HG03520 (cell line): ENCODE measurements at regions not wholly inside any gene's neighbourhood (a gene's known extent, or its start where the extent isn't known, plus 50 kb on each side); places are given as distances from the start of the nearest gene placed in this dataset.
"Not testable (repeated sequence)": the region's sequence is repeated elsewhere in the genome, so short reads cannot be mapped to it uniquely, and the experiment has no call there.

Experiments
- ATAC-seq: cut with Tn5 transposase; IDR thresholded peaks from one replicate; pipeline ENCODE4 v1.9.1; 2021; ENCODE audit warnings: mild to moderate bottlenecking, moderate library complexity; ENCODE audit not compliant: unreplicated experiment

DNA sequence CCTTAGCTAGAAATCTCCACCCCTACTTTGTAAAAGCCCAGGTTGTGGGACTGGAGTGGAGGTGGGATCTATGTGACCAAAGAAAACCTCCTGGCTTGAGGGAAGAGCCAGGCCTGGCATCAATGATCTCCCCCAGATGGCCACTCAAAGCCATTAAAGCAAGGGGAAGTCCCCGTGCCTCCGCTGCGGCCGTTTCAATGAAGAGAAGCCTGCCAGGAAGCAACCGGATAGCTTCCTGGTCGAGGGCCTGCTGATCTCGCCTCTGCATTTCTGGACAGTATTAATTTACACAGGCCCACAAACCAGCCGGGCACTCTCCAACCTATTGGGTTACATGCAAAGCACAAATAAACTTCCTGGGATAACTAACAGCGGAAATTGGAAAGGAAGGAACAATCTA, 160.5 kb upstream of the MSX2 start:
- no peak for ATAC-seq

GRCh38 chr5:174567506-174568141, 156.8 kb upstream of the MSX2 start:
- no peak for ATAC-seq

- ATAC-seq = no peak
Measured at GRCh38 chr5:174570662-174571061, 153.7 kb upstream of the MSX2 start.

GRCh38 chr5:174571662-174572397, 152.6 kb upstream of the MSX2 start:
- ATAC-seq = no peak

GRCh38 chr5:174572591-174572990, 151.8 kb upstream of the MSX2 start:
- ATAC-seq = no peak

DNA sequence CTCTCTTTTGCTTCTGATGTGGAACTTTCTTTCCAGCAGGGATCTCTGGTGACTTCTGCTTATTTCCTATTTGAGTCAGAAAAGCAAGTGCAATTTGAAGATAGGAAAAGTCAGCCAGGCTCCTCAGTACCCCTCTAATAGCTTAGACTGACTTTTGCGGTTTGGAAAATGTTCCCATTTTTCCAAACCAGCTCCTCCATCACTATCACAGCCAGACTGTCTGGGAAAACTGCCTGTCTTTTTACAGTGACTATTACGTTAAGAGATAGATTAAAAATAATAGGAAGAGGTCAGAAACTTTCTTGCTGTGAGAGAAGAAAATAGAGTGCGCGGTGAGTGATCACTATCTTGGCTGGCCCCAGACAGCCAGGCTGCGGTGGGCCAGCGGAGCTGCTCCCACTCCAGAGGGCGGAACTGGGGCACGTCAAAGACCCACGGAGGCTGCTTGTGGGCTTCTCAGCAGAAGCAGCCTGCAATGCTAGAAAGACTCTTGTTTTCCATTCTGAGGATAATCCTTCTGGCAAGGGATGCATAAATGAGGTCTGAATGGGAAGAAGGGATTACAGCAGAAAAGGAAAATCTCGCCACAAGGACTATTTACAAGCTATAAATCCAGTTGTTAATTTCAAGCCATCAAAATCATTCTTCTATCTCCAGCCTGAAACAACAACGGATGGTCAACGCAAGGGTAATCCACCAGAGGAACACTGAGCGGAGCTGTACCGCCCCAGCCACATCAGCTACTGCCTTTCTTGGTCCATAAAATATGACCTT, 151.0 kb upstream of the MSX2 start:
- ATAC-seq = no peak

DNA sequence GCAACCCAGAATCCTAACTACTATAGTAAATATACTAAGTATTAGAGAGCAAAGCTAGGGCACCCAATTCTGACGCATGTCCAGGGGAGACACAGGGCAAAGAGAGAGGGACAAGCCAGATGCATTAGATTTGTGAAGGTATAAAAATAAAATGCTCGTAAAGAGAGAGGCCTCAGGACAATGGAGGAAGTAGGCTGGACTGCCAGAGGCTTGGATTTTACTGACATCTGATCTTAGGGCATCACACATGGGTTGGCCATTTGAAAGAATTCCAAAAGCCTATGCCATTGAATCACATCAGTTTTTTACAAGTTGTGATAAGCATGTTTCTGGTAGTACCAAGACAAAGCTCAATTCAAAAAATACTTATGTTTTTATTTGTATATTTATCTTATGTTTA, 149.3 kb upstream of the MSX2 start:
- ATAC-seq = no peak

GRCh38 chr5:174576042-174576441, 148.3 kb upstream of the MSX2 start:
- no peak for ATAC-seq

DNA sequence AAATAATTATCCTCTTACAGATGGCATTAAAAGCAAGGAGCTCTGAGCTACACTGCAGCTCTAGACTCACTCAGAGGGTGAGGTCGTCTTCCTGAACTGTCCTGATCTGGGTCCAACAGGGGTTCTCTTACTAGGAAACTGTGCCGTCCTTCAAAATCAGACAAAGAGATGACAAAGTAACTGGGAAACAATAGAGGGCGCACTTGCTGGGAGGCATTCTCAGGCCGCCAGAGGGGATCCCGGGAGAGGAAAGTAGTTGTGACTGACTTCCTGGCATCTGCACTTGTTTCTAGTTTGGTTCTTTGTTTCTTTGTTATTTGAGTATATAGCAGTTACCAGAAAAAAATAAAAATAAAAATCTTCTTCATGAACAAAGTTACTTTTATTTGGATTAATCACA, 142.9 kb upstream of the MSX2 start:
- ATAC-seq = no peak

GRCh38 chr5:174581894-174582293, 142.5 kb upstream of the MSX2 start:
- no peak for ATAC-seq

DNA sequence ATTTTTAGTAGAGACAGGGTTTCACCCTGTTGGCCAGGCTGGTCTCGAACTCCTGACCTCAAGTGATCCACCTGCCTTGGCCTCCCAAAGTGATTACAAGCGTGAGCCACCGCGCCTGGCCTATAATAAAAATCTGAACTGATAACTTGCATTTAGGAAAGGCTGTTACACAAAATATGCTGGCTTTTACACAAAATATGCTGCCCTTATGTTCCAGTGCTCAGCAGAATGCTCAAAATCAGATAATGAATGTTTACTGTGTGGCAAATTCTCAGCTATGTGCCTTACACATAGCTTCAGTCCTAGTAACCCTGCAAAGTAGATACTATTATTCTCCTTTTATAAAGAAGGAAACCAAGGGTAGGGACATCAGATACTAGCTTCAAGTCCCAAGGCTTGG, 141.3 kb upstream of the MSX2 start:
- ATAC-seq = no peak

GRCh38 chr5:174585472-174585871, 138.9 kb upstream of the MSX2 start:
- ATAC-seq = no peak

GRCh38 chr5:174586163-174586562, 138.2 kb upstream of the MSX2 start:
- not testable (repeated sequence) for ATAC-seq

GRCh38 chr5:174589011-174589410, 135.4 kb upstream of the MSX2 start:
- no peak for ATAC-seq

- no peak for ATAC-seq
Measured at GRCh38 chr5:174589599-174589998, 134.8 kb upstream of the MSX2 start.

GRCh38 chr5:174590820-174591219, 133.6 kb upstream of the MSX2 start:
- ATAC-seq = no peak

- ATAC-seq = no peak
Measured at GRCh38 chr5:174596429-174596828, 128.0 kb upstream of the MSX2 start.

GRCh38 chr5:174599992-174600391, 124.4 kb upstream of the MSX2 start:
- no peak for ATAC-seq

DNA sequence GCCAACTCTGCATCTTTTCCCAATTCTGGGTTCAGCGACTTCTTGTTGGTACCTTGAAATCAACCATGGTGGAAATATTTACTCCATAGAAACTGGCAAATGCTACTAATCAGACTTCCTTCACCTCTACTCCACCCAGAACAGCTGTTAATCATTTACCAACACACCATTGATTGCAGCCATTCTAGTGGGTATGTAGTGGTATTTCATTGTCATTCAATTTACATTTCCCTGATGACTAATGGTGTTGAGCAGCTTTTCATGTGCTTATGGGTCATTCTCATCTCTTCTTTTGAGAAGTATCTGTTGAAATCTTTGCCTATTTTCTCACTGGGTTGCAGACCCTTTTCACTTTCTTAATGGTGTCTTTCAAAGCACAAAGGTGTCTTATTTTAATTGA, 122.4 kb upstream of the MSX2 start:
- ATAC-seq = no peak

DNA sequence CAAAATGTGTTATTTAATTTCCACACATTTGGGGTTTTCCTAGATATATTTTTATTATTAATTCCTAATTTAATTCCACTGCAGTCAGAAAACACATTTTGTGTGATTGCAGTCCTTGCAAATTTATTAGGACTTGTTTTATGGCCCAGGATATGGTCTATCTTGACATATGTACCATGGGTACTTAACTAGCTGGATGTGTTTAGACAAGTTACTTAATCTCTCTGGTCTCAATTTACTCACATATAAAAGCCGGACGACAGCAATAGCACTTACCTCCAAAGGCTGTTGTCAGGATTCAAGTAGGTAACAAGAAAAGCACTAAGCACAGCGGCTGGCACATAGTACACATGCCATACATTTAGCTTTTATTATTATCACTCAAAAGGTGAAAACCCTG, 118.2 kb upstream of the MSX2 start:
- no peak for ATAC-seq

GRCh38 chr5:174606646-174607045, 117.7 kb upstream of the MSX2 start:
- no peak for ATAC-seq

GRCh38 chr5:174607205-174607604, 117.2 kb upstream of the MSX2 start:
- no peak for ATAC-seq
